GM12878 (cell line): ENCODE measurements at regions not wholly inside any gene's neighbourhood (a gene's known extent, or its start where the extent isn't known, plus 50 kb on each side); places are given as distances from the start of the nearest gene placed in this dataset.

Experiments
- ATAC-seq: fragments of 200-7000 bp; cut with Tn5 transposase; 3 replicates; pipeline ENCODE4 v1.9.1; 2020; ENCODE audit warnings: mild to moderate bottlenecking, moderate library complexity
- BruUV-seq: library from RNA; stranded (reverse); fragments of 400-500 nt; replicated peaks from 2 replicates; lab custom pipeline; 2021; lab: Mats Ljungman, UMichigan
- CTCF ChIA-PET: fragments of 300-600 bp; sonication (Branson Sonifier 250); formaldehyde crosslinking; extraction: SDS; loops from one replicate; lab custom pipeline; 2021; ENCODE audit warnings: inconsistent platforms; lab: Yijun Ruan, JAX
- POLR2A ChIA-PET: fragments of 350-600 bp; formaldehyde crosslinking; extraction: SDS; loops from one replicate; lab custom pipeline; 2021; ENCODE audit warnings: inconsistent platforms; lab: Charles Lee
- RAD21 ChIA-PET: fragments of 300-600 bp; sonication (Branson Sonifier 250); formaldehyde crosslinking; loops from one replicate; lab custom pipeline; 2023; ENCODE audit warnings: antibody characterized with exemption; ENCODE audit not compliant: unreplicated experiment; lab: Charles Lee
- SMC1A ChIA-PET: fragments of 300-600 bp; sonication (Branson Sonifier 250); formaldehyde crosslinking; loops from one replicate; lab custom pipeline; 2023; ENCODE audit not compliant: unreplicated experiment, uncharacterized antibody; lab: Charles Lee
- DNase-seq: peaks from one replicate; pipeline ENCODE4 v3.0.0-alpha.2; 2011; ENCODE audit warnings: low read depth, low spot score
- FAIRE-seq: peaks from 3 replicates; lab custom pipeline; 2011; peaks lifted over from hg19 to GRCh38; lab: Jason Lieb, UNC
- H2AFZ ChIP-seq: 2 replicates; pipeline ENCODE4 v1.6.0; 2011; ENCODE audit warnings: low read depth, low read length, control low read depth; ENCODE audit not compliant: control insufficient read depth
- H3K27ac ChIP-seq: 2 replicates; pipeline ENCODE4 v1.5.1; 2011; ENCODE audit warnings: control low read depth; ENCODE audit not compliant: control insufficient read depth, insufficient read depth
- H3K27me3 ChIP-seq, 2 experiments: replicated peaks in 1 of 2; 2 replicates each; pipeline versions ENCODE4 v1.6.0 to v1.6.1; 2011; ENCODE audit warnings: low read length in 1 of 2; ENCODE audit not compliant: control insufficient read depth in 2 of 2, insufficient read depth in 2 of 2
- H3K36me3 ChIP-seq, 2 experiments: 2 replicates each; pipeline ENCODE4 v1.5.1; 2011; ENCODE audit warnings: low read length in 1 of 2; ENCODE audit not compliant: control insufficient read depth in 2 of 2, insufficient read depth in 2 of 2
- H3K4me1 ChIP-seq: 2 replicates; pipeline ENCODE4 v1.6.1; 2011; ENCODE audit warnings: mild to moderate bottlenecking, low read length, moderate library complexity, mixed read lengths; ENCODE audit not compliant: control insufficient read depth, insufficient read depth
- H3K4me2 ChIP-seq: 2 replicates; pipeline ENCODE4 v1.6.0; 2011; ENCODE audit warnings: control low read depth; ENCODE audit not compliant: control insufficient read depth, insufficient read depth
- H3K4me3 ChIP-seq: fragments of 200-600 bp; sonication (generic); 2 replicates; pipeline ENCODE4 v1.5.1; 2016
- H3K79me2 ChIP-seq: 2 replicates; pipeline ENCODE4 v1.6.0; 2011; ENCODE audit warnings: low read length; ENCODE audit not compliant: control insufficient read depth, insufficient read depth
- H3K9ac ChIP-seq: 2 replicates; pipeline ENCODE4 v1.8.0; 2011; ENCODE audit warnings: low read length, control low read depth, mixed read lengths; ENCODE audit not compliant: control insufficient read depth, insufficient read depth
- H3K9me3 ChIP-seq: replicated peaks from 3 replicates; pipeline ENCODE4 v1.5.1; 2011; ENCODE audit warnings: mild to moderate bottlenecking, low read length; ENCODE audit not compliant: control insufficient read depth, insufficient read depth
- H4K20me1 ChIP-seq: 2 replicates; pipeline ENCODE4 v1.6.0; 2011; ENCODE audit not compliant: control insufficient read depth, insufficient read depth
- EED ChIP-seq: sonication (generic); IDR thresholded peaks from 2 replicates; pipeline ENCODE4 v1.6.1; 2016; ENCODE audit warnings: antibody characterized with exemption, low read depth
- ETV6 ChIP-seq, 2 experiments: fragments of 450-650 bp in 1 of 2; IDR thresholded peaks in 1 of 2; conservative IDR thresholded peaks in 1 of 2; 2 replicates each; pipeline ENCODE4 v1.6.1; 2014; ENCODE audit warnings: antibody characterized with exemption in 1 of 2, borderline replicate concordance in 1 of 2, low read depth in 1 of 2, mild to moderate bottlenecking in 1 of 2, moderate library complexity in 1 of 2
- HDAC6 ChIP-seq: fragments of 200-600 bp; sonication (generic); IDR thresholded peaks from one replicate; pipeline ENCODE4 v1.8.0; 2017; ENCODE audit warnings: antibody characterized with exemption; ENCODE audit not compliant: unreplicated experiment
- RBBP5 ChIP-seq: fragments of 200-600 bp; sonication (generic); conservative IDR thresholded peaks from 2 replicates; pipeline ENCODE4 v1.6.1; 2016
- RFX5 ChIP-seq: IDR thresholded peaks from 2 replicates; pipeline ENCODE4 v1.6.1; 2011; ENCODE audit warnings: low read depth, low read length, improper control_type of control experiment
- SMAD5 ChIP-seq: IDR thresholded peaks from 2 replicates; pipeline ENCODE4 v1.6.1; 2016; ENCODE audit warnings: antibody characterized with exemption, low read depth
- STAT3 ChIP-seq: IDR thresholded peaks from 2 replicates; pipeline ENCODE4 v1.6.1; 2011; ENCODE audit warnings: low read depth, low read length, improper control_type of control experiment
- ZNF207 ChIP-seq: fragments of 450-650 bp; IDR thresholded peaks from 2 replicates; pipeline ENCODE4 v1.6.1; 2014; ENCODE audit warnings: antibody characterized with exemption, mild to moderate bottlenecking, borderline replicate concordance
- WGBS: methylation state at CpG from one replicate; pipeline ENCODE4 v1.1.6; 2016; ENCODE audit warnings: low lambda C conversion rate; ENCODE audit not compliant: insufficient replicate concordance, insufficient coverage; ENCODE audit errors: missing lambda C conversion rate; 5-methylcytosine and 5-hydroxymethylcytosine counted together
- in situ Hi-C: fragments of 300-500 bp; cut with MboI; formaldehyde crosslinking; loops from 9 replicates; pipeline ENCODE4 v1.14.3; 2018; ENCODE audit warnings: mixed read lengths
- intact Hi-C: fragments of 100-400 bp; cut with micrococcal nuclease; formaldehyde crosslinking; loops from one replicate; pipeline ENCODE4 v1.14.2; 2022; ENCODE audit not compliant: unreplicated experiment
- TF ChIP-seq, protein P1 (sequence below): fragments of 450-650 bp; formaldehyde crosslinking; IDR thresholded peaks from 2 replicates; pipeline ENCODE4 v1.4.0; 2022; ENCODE audit warnings: mild to moderate bottlenecking, moderate library complexity
- TF ChIP-seq, protein P2 (sequence below): fragments of 450-650 bp; IDR thresholded peaks from 2 replicates; pipeline ENCODE4 v1.6.1; 2017; ENCODE audit warnings: low read depth, mild to moderate bottlenecking, moderate library complexity
- TF ChIP-seq, protein P3 (sequence below): IDR thresholded peaks from 2 replicates; pipeline ENCODE4 v1.6.1; 2012; ENCODE audit warnings: low read length, inconsistent platforms
- TF ChIP-seq, protein P4 (sequence below): fragments of 450-650 bp; IDR thresholded peaks from 2 replicates; pipeline ENCODE4 v1.6.1; 2017; ENCODE audit warnings: mild to moderate bottlenecking, moderate library complexity

DNA sequence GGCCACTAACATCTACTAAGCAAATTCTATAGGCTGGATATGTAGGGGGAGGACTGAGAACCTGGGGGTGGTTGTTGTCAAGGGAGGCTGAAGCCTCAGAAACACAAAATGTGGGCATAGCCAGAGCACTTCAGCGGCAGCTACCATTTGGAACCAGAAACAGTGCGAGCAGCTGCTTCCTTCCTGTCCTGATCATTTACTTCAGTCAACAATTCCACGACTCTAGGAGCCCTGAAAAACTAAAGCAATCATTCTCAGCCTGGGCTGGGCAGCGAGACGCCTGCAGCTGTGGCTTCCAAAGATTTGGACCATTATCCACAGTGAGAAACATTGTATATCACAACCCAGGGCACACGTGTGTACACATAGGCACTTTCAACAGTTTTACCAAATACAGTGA lies 93.9 kb upstream of the WSCD1 start (continued):
- TF ChIP-seq, protein P1, sequence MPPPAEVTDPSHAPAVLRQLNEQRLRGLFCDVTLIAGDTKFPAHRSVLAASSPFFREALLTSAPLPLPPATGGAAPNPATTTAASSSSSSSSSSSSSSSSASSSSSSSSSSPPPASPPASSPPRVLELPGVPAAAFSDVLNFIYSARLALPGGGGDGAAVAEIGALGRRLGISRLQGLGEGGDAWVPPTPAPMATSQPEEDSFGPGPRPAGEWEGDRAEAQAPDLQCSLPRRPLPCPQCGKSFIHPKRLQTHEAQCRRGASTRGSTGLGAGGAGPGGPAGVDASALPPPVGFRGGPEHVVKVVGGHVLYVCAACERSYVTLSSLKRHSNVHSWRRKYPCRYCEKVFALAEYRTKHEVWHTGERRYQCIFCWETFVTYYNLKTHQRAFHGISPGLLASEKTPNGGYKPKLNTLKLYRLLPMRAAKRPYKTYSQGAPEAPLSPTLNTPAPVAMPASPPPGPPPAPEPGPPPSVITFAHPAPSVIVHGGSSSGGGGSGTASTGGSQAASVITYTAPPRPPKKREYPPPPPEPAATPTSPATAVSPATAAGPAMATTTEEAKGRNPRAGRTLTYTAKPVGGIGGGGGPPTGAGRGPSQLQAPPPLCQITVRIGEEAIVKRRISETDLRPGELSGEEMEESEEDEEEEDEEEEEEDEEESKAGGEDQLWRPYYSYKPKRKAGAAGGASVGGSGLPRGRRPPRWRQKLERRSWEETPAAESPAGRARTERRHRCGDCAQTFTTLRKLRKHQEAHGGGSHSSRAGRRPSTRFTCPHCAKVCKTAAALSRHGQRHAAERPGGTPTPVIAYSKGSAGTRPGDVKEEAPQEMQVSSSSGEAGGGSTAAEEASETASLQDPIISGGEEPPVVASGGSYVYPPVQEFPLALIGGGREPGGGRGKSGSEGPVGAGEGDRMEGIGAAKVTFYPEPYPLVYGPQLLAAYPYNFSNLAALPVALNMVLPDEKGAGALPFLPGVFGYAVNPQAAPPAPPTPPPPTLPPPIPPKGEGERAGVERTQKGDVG: no peak
- TF ChIP-seq, protein P2, sequence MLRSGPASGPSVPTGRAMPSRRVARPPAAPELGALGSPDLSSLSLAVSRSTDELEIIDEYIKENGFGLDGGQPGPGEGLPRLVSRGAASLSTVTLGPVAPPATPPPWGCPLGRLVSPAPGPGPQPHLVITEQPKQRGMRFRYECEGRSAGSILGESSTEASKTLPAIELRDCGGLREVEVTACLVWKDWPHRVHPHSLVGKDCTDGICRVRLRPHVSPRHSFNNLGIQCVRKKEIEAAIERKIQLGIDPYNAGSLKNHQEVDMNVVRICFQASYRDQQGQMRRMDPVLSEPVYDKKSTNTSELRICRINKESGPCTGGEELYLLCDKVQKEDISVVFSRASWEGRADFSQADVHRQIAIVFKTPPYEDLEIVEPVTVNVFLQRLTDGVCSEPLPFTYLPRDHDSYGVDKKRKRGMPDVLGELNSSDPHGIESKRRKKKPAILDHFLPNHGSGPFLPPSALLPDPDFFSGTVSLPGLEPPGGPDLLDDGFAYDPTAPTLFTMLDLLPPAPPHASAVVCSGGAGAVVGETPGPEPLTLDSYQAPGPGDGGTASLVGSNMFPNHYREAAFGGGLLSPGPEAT: no peak
- TF ChIP-seq STAT3 (no peak), ZNF207 (no peak), SMAD5 (no peak), RBBP5 (no peak), EED (no peak)

DNA sequence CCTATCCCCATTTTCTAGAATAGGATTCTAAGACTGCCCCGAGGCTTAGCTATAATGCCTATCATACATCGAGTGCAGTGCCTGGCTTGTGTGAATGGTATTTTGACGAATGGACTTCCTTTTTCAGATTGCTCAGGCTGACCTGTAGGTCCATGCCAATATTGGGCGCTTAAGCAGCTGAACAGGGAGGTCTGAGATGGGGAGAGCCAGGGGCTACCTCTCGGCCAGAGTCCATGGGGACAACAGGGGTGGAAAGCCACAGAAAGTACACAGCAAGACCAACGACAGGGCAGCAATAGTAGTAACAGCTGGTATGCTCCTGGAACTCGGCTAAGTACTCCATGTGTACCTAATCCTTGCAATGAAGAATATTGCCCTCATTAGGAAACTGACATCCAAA lies 91.7 kb upstream of the WSCD1 start:
- CTCF ChIA-PET: no interaction called here

More for the DNA sequence above, 91.7 kb upstream of the WSCD1 start:
- H3K27ac ChIP-seq: no peak overlapping the region
- in situ Hi-C loops (no loop called here), intact Hi-C loops (no loop called here)
- H3K79me2 ChIP-seq: no peaks in the 10 kb centered on the region
- H3K4me1 ChIP-seq: no peaks in the 10 kb centered on the region
- no peak overlapping the region for H3K4me2 ChIP-seq
- H3K9ac ChIP-seq: no peak overlapping the region
- no peaks in the 10 kb centered on the region for H3K9me3 ChIP-seq
- DNase-seq: no peak
- no peak for FAIRE-seq
- TF ChIP-seq RFX5: no peak
- TF ChIP-seq, protein P3, sequence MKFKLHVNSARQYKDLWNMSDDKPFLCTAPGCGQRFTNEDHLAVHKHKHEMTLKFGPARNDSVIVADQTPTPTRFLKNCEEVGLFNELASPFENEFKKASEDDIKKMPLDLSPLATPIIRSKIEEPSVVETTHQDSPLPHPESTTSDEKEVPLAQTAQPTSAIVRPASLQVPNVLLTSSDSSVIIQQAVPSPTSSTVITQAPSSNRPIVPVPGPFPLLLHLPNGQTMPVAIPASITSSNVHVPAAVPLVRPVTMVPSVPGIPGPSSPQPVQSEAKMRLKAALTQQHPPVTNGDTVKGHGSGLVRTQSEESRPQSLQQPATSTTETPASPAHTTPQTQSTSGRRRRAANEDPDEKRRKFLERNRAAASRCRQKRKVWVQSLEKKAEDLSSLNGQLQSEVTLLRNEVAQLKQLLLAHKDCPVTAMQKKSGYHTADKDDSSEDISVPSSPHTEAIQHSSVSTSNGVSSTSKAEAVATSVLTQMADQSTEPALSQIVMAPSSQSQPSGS: no peak
- TF ChIP-seq HDAC6: no peak
- no peak for TF ChIP-seq ETV6 (conservative IDR thresholded peaks at IDR 0.05 in 1 of 2, IDR thresholded peaks at IDR 0.05 in 1 of 2; ENCODE audit: borderline replicate concordance in 1 of 2, low read depth in 1 of 2)
- TF ChIP-seq, protein P4, sequence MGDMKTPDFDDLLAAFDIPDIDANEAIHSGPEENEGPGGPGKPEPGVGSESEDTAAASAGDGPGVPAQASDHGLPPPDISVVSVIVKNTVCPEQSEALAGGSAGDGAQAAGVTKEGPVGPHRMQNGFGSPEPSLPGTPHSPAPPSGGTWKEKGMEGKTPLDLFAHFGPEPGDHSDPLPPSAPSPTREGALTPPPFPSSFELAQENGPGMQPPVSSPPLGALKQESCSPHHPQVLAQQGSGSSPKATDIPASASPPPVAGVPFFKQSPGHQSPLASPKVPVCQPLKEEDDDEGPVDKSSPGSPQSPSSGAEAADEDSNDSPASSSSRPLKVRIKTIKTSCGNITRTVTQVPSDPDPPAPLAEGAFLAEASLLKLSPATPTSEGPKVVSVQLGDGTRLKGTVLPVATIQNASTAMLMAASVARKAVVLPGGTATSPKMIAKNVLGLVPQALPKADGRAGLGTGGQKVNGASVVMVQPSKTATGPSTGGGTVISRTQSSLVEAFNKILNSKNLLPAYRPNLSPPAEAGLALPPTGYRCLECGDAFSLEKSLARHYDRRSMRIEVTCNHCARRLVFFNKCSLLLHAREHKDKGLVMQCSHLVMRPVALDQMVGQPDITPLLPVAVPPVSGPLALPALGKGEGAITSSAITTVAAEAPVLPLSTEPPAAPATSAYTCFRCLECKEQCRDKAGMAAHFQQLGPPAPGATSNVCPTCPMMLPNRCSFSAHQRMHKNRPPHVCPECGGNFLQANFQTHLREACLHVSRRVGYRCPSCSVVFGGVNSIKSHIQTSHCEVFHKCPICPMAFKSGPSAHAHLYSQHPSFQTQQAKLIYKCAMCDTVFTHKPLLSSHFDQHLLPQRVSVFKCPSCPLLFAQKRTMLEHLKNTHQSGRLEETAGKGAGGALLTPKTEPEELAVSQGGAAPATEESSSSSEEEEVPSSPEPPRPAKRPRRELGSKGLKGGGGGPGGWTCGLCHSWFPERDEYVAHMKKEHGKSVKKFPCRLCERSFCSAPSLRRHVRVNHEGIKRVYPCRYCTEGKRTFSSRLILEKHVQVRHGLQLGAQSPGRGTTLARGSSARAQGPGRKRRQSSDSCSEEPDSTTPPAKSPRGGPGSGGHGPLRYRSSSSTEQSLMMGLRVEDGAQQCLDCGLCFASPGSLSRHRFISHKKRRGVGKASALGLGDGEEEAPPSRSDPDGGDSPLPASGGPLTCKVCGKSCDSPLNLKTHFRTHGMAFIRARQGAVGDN: no peak
- POLR2A ChIA-PET: no interaction called here
- no peaks in the 10 kb centered on the region for H4K20me1 ChIP-seq
- H3K36me3 ChIP-seq: no peaks in the 10 kb centered on the region
- RAD21 ChIA-PET: no interaction called here
- no TSS peak for BruUV-seq
- ATAC-seq: no peak
- no peak overlapping the region for H2AFZ ChIP-seq
- no peaks in the 10 kb centered on the region for H3K27me3 ChIP-seq
- H3K4me3 ChIP-seq: no peak overlapping the region
- under 1% methylated on average over 7 of the region's 7 CpGs for WGBS
- SMC1A ChIA-PET: no interaction called here
